Amniotic epithelial cell (primary cell): ENCODE measurements at regions not wholly inside any gene's neighbourhood (a gene's known extent, or its start where the extent isn't known, plus 50 kb on each side); places are given as distances from the start of the nearest gene placed in this dataset.

Source experiments
- DNase-seq: peaks from one replicate; pipeline ENCODE4 v3.0.0-alpha.2; 2010; ENCODE audit warnings: low read depth

- DNase-seq = no peak
These were observed 242.6 kb downstream of the ANKRD50 start for GRCh38 chr4:124469981-124470380.

GRCh38 chr4:124478470-124478869 is 234.1 kb downstream of the ANKRD50 start:
- DNase-seq = no peak

- no peak for DNase-seq
These were observed 232.5 kb downstream of the ANKRD50 start for GRCh38 chr4:124480061-124480460.

GRCh38 chr4:124481123-124481522 is 231.4 kb downstream of the ANKRD50 start:
- DNase-seq = no peak

- peak; percentile 65 for DNase-seq
These were observed 229.3 kb downstream of the ANKRD50 start for GRCh38 chr4:124483048-124483906.

- DNase-seq = no peak
These were observed 228.5 kb downstream of the ANKRD50 start for GRCh38 chr4:124484008-124484407.

GRCh38 chr4:124484940-124485339 is 227.6 kb downstream of the ANKRD50 start:
- DNase-seq = no peak

GRCh38 chr4:124486423-124486822 is 226.1 kb downstream of the ANKRD50 start:
- DNase-seq = no peak

GRCh38 chr4:124487651-124488050 is 224.9 kb downstream of the ANKRD50 start:
- DNase-seq = no peak

- DNase-seq = no peak
These were observed 221.0 kb downstream of the ANKRD50 start for GRCh38 chr4:124491361-124492145.

GRCh38 chr4:124499261-124499660 is 213.3 kb downstream of the ANKRD50 start:
- DNase-seq = peak; percentile 20

- no peak for DNase-seq
These were observed 211.0 kb downstream of the ANKRD50 start for GRCh38 chr4:124501576-124501975.

GRCh38 chr4:124504431-124504830 is 208.1 kb downstream of the ANKRD50 start:
- no peak for DNase-seq

GRCh38 chr4:124505211-124505610 is 207.3 kb downstream of the ANKRD50 start:
- no peak for DNase-seq

- DNase-seq = no peak
These were observed 203.4 kb downstream of the ANKRD50 start for GRCh38 chr4:124509151-124509550.

GRCh38 chr4:124514588-124514987 is 197.9 kb downstream of the ANKRD50 start:
- DNase-seq = no peak

GRCh38 chr4:124515591-124515990 is 196.9 kb downstream of the ANKRD50 start:
- DNase-seq = no peak

- no peak for DNase-seq
These were observed 193.3 kb downstream of the ANKRD50 start for GRCh38 chr4:124519196-124519595.

GRCh38 chr4:124523816-124524215 is 188.7 kb downstream of the ANKRD50 start:
- DNase-seq = no peak

- no peak for DNase-seq
These were observed 187.0 kb downstream of the ANKRD50 start for GRCh38 chr4:124525524-124525923.

GRCh38 chr4:124526331-124526730 is 186.2 kb downstream of the ANKRD50 start:
- DNase-seq = no peak

GRCh38 chr4:124526769-124527168 is 185.8 kb downstream of the ANKRD50 start:
- DNase-seq = no peak

- DNase-seq = no peak
These were observed 185.2 kb downstream of the ANKRD50 start for GRCh38 chr4:124527364-124527763.
